ENCODE measurements at regions not wholly inside any gene's neighbourhood (a gene's known extent, or its start where the extent isn't known, plus 50 kb on each side); places are given as distances from the start of the nearest gene placed in this dataset.

- Histone ChIP-seq H3K4me1 (ENCODE audit: control insufficient read depth, insufficient read depth, low read length) (peaks cover 8% of the 10 kb centered on the region), H3K36me3 (ENCODE audit: control insufficient read depth, insufficient read depth, low read length) (no peaks in the 10 kb centered on the region), H3K27ac (ENCODE audit: low read depth, low read length) (no peak overlapping the region), H3K9ac (ENCODE audit: low read length) (no peak overlapping the region), H3K4me3 (ENCODE audit: low read length) (no peak overlapping the region), H3K27me3 (ENCODE audit: control insufficient read depth, insufficient read depth, low read length) (no peaks in the 10 kb centered on the region)
Observed at GRCh38 chr5:171575386-171575785, 155.9 kb downstream of the FGF18 start.

- Histone ChIP-seq H3K27ac (ENCODE audit: low read depth, low read length) (no peak overlapping the region), H3K9ac (ENCODE audit: low read length) (no peak overlapping the region), H3K4me3 (ENCODE audit: low read length) (no peak overlapping the region), H3K36me3 (ENCODE audit: control insufficient read depth, insufficient read depth, low read length) (no peaks in the 10 kb centered on the region), H3K4me1 (ENCODE audit: control insufficient read depth, insufficient read depth, low read length) (peaks cover 8% of the 10 kb centered on the region), H3K27me3 (ENCODE audit: control insufficient read depth, insufficient read depth, low read length) (no peaks in the 10 kb centered on the region)
Observed at GRCh38 chr5:171575808-171576207, 156.4 kb downstream of the FGF18 start.

DNA sequence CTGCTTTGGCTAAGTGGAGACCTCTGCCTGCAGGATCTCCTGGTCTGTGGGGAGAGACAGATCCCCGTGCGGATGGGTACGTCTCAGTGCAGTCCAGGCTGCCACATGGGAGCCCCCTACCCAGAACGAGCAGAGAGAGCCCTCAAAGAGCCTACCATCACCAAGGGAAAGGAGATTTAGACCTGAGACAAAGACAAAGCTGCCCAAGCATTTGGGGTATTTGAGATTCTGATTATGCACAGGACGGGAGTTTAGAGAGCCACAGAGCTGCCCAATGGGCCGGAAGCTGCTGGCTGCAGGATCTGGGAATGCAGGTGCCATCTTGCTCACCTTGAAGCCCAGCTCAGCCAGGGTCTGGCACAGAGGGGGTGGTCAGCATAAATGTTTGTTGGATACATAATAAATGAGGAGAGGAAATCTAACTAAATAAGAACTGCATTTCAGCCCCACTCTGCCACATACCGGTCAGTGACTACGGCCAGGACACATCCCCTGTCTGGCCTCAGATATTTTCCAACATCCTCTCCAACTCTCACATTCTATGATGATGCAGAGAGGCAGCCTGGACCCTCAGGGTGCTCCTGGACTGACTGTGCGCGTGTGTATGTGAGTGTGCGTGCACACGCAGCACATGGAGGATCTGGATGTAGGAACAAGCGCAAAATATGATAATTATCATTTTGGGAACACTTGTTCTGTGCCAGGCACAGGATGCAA, 157.8 kb downstream of the FGF18 start:
- no peaks in the 10 kb centered on the region for H3K27me3 ChIP-seq (ENCODE audit: control insufficient read depth, insufficient read depth, low read length)
- H3K9ac ChIP-seq (ENCODE audit: low read length) = no peak overlapping the region

GRCh38 chr5:171578049-171578828, 158.8 kb downstream of the FGF18 start:
- Histone ChIP-seq H3K36me3 (ENCODE audit: control insufficient read depth, insufficient read depth, low read length) (no peaks in the 10 kb centered on the region), H3K4me3 (ENCODE audit: low read length) (no peak overlapping the region), H3K4me1 (ENCODE audit: control insufficient read depth, insufficient read depth, low read length) (peaks cover 8% of the 10 kb centered on the region), H3K27ac (ENCODE audit: low read depth, low read length) (peak overlapping the region; percentile 39), H3K27me3 (ENCODE audit: control insufficient read depth, insufficient read depth, low read length) (no peaks in the 10 kb centered on the region), H3K9ac (ENCODE audit: low read length) (no peak overlapping the region)

More for the DNA sequence above, 157.8 kb downstream of the FGF18 start:
- peaks cover 8% of the 10 kb centered on the region for H3K4me1 ChIP-seq (ENCODE audit: control insufficient read depth, insufficient read depth, low read length)
- no peak overlapping the region for H3K4me3 ChIP-seq (ENCODE audit: low read length)
- no peaks in the 10 kb centered on the region for H3K36me3 ChIP-seq (ENCODE audit: control insufficient read depth, insufficient read depth, low read length)
- H3K27ac ChIP-seq (ENCODE audit: low read depth, low read length) = no peak overlapping the region

DNA sequence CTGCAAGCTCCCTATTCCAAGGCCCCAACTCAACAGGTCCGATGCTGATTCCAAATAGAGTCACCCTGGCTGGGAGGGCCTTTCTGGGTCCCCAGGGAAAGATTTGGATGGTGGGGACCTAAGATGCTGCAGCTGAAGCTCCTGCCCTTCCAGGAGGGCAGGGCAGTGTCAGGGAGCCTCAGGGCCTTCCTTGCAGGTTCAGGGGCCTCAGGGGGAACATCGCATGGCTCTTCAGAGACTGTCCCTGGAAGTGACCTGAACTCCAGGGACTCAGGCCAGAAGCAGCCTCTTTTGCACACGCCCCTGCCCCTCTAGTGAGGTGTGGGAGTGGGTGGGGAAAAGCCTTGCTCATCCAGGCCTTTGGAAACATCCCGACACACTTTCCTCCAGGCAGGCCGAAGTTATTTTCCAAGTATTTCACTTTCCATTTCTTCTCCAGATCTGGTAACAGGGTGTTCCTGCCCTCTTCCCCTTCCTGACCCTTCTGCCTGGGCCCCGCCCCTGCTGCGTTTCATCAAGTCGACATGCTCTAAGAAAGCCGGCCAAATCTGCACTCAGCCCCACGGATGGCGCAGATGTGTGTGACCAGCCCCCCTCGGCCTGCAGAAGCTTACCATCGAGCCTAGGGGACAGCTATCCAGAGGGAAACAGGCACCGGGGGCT, 159.5 kb downstream of the FGF18 start:
- H3K4me3 ChIP-seq (ENCODE audit: low read length) = no peak overlapping the region
- no peak overlapping the region for H3K9ac ChIP-seq (ENCODE audit: low read length)
- H3K4me1 ChIP-seq (ENCODE audit: control insufficient read depth, insufficient read depth, low read length) = peaks cover 8% of the 10 kb centered on the region
- H3K27ac ChIP-seq (ENCODE audit: low read depth, low read length) = peak overlapping the region; percentile 39
- H3K36me3 ChIP-seq (ENCODE audit: control insufficient read depth, insufficient read depth, low read length) = no peaks in the 10 kb centered on the region
- no peaks in the 10 kb centered on the region for H3K27me3 ChIP-seq (ENCODE audit: control insufficient read depth, insufficient read depth, low read length)

DNA sequence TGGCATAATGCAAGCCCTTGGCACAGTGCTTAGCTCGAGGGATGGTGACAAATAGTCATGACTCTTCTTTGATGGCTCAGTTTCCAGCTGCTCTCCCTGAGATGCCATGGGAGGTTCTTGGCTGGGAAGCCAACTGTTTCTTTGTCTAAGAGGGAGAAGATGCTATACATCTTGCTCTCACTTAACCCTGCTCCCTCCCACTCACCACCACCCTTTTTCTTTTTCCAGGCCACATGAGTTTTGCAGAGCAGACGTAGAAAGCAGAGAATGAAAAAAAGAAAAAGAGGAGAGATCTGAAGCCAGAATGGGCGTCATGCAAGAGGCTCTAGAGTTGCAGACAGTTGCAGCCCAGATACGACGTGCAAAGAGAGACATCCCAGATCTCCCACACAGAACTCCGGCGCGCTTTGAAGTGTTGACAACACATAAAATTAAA, 160.5 kb downstream of the FGF18 start:
- Histone ChIP-seq H3K4me3 (ENCODE audit: low read length) (no peak overlapping the region), H3K4me1 (ENCODE audit: control insufficient read depth, insufficient read depth, low read length) (peaks cover 8% of the 10 kb centered on the region), H3K9ac (ENCODE audit: low read length) (no peak overlapping the region), H3K27ac (ENCODE audit: low read depth, low read length) (no peak overlapping the region), H3K27me3 (ENCODE audit: control insufficient read depth, insufficient read depth, low read length) (no peaks in the 10 kb centered on the region), H3K36me3 (ENCODE audit: control insufficient read depth, insufficient read depth, low read length) (no peaks in the 10 kb centered on the region)

DNA sequence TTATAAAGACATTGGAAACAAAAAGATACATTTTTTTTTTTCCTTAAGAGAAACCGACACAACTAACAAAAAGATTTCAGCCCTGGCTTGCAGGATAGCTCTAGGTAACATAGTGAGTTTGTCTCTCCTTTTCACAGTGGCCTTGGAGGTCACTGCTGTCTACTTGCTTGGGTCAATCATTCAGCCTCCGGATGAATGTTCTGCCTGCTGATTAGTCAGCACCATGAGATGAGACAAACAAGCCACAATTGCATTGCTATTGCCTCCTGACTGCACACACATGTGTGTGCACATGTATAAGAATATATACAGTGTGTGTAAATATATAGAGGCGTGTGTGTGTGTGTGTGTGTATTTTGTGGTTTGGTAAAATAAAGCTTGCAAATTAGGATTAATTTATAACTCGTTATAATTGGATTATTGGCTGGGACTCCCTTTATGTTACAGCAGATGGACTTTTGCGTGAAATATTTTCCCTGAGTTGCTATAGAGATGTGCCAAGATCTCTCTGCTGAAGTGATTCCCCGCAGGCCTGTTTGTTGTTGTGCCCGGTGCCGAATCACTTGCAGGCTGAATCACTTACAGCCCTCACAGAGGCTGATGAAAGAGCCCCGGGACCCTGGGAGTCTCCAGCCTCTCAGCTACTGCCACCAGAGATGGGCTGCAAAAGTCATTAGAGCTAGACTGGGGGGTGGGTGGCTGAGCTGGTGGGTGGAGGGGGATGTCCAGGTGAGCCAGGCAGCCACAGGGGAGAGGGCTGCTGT, 161.2 kb downstream of the FGF18 start:
- Histone ChIP-seq H3K27ac (ENCODE audit: low read depth, low read length) (no peak overlapping the region), H3K4me1 (ENCODE audit: control insufficient read depth, insufficient read depth, low read length) (peaks cover 8% of the 10 kb centered on the region), H3K9ac (ENCODE audit: low read length) (no peak overlapping the region), H3K4me3 (ENCODE audit: low read length) (no peak overlapping the region), H3K36me3 (ENCODE audit: control insufficient read depth, insufficient read depth, low read length) (no peaks in the 10 kb centered on the region), H3K27me3 (ENCODE audit: control insufficient read depth, insufficient read depth, low read length) (no peaks in the 10 kb centered on the region)

DNA sequence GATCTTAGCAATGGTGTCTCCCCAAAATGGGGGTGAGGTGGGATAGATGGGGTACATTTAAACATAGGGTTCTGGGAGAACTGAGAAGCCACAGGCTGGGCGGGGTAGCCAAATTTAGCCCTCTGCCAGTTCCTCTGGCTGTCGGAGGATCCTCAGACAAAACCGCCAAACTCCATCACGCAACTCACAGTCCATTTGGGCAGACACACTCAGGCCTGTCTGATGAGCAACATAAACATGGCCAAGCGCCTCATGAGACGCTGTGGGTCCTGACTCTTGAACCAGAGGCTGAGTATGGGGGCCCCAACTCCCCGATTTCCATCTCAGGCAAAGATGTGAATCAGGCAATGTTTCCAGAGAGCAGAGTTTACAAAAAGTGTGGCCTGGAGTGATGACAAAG, 162.3 kb downstream of the FGF18 start:
- H3K4me3 ChIP-seq (ENCODE audit: low read length) = no peak overlapping the region
- H3K27ac ChIP-seq (ENCODE audit: low read depth, low read length) = no peak overlapping the region
- no peaks in the 10 kb centered on the region for H3K27me3 ChIP-seq (ENCODE audit: control insufficient read depth, insufficient read depth, low read length)
- peaks cover 8% of the 10 kb centered on the region for H3K4me1 ChIP-seq (ENCODE audit: control insufficient read depth, insufficient read depth, low read length)
- H3K9ac ChIP-seq (ENCODE audit: low read length) = no peak overlapping the region
- H3K36me3 ChIP-seq (ENCODE audit: control insufficient read depth, insufficient read depth, low read length) = no peaks in the 10 kb centered on the region

- no peaks in the 10 kb centered on the region for H3K27me3 ChIP-seq (ENCODE audit: control insufficient read depth, insufficient read depth, low read length)
- no peaks in the 10 kb centered on the region for H3K36me3 ChIP-seq (ENCODE audit: control insufficient read depth, insufficient read depth, low read length)
- no peak overlapping the region for H3K4me3 ChIP-seq (ENCODE audit: low read length)
- H3K9ac ChIP-seq (ENCODE audit: low read length) = no peak overlapping the region
- H3K4me1 ChIP-seq (ENCODE audit: control insufficient read depth, insufficient read depth, low read length) = peaks cover 8% of the 10 kb centered on the region
- no peak overlapping the region for H3K27ac ChIP-seq (ENCODE audit: low read depth, low read length)
Observed at GRCh38 chr5:171582849-171583248, 163.4 kb downstream of the FGF18 start.

GRCh38 chr5:171585981-171586380, 166.5 kb downstream of the FGF18 start:
- Histone ChIP-seq H3K4me3 (ENCODE audit: low read length) (no peak overlapping the region), H3K4me1 (ENCODE audit: control insufficient read depth, insufficient read depth, low read length) (no peaks in the 10 kb centered on the region), H3K9ac (ENCODE audit: low read length) (no peak overlapping the region), H3K27me3 (ENCODE audit: control insufficient read depth, insufficient read depth, low read length) (no peaks in the 10 kb centered on the region), H3K27ac (ENCODE audit: low read depth, low read length) (no peak overlapping the region), H3K36me3 (ENCODE audit: control insufficient read depth, insufficient read depth, low read length) (no peaks in the 10 kb centered on the region)

DNA sequence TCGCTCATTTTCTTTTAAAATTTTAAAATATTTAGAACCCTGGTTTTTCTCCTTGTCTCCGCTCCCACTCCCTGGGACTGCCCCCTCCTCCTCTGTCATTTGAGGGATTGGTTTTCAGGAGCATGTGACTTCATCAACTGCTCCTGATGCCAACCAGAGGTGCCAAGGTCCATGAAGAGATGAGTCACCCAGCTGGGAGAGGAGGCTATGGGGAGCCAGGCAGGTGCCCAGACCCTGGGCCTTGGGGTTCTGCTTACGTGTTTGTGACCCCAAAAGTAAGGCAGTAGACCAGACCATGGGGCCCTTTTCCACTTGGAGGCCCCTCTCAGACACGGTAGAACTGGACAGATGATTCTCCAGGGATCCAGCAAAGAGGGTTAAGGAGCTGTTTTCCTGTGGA, 167.0 kb downstream of the FGF18 start:
- H3K4me1 ChIP-seq (ENCODE audit: control insufficient read depth, insufficient read depth, low read length) = no peaks in the 10 kb centered on the region
- no peak overlapping the region for H3K27ac ChIP-seq (ENCODE audit: low read depth, low read length)
- H3K4me3 ChIP-seq (ENCODE audit: low read length) = no peak overlapping the region
- no peaks in the 10 kb centered on the region for H3K27me3 ChIP-seq (ENCODE audit: control insufficient read depth, insufficient read depth, low read length)
- no peak overlapping the region for H3K9ac ChIP-seq (ENCODE audit: low read length)
- H3K36me3 ChIP-seq (ENCODE audit: control insufficient read depth, insufficient read depth, low read length) = no peaks in the 10 kb centered on the region

GRCh38 chr5:171588046-171588445, 168.6 kb downstream of the FGF18 start:
- H3K4me3 ChIP-seq (ENCODE audit: low read length) = no peak overlapping the region
- no peaks in the 10 kb centered on the region for H3K36me3 ChIP-seq (ENCODE audit: control insufficient read depth, insufficient read depth, low read length)
- H3K27ac ChIP-seq (ENCODE audit: low read depth, low read length) = no peak overlapping the region
- no peaks in the 10 kb centered on the region for H3K4me1 ChIP-seq (ENCODE audit: control insufficient read depth, insufficient read depth, low read length)
- H3K9ac ChIP-seq (ENCODE audit: low read length) = no peak overlapping the region
- H3K27me3 ChIP-seq (ENCODE audit: control insufficient read depth, insufficient read depth, low read length) = no peaks in the 10 kb centered on the region
